NCI-H524 (cell line): ENCODE measurements at regions not wholly inside any gene's neighbourhood (a gene's known extent, or its start where the extent isn't known, plus 50 kb on each side); places are given as distances from the start of the nearest gene placed in this dataset.
"Not testable (repeated sequence)": the region's sequence is repeated elsewhere in the genome, so short reads cannot be mapped to it uniquely, and the experiment has no call there.

Experiments used
- DNase-seq, 2 experiments: peaks; one replicate each; lab custom pipeline; 2025; lab: John Stamatoyannopoulos, UW

DNA sequence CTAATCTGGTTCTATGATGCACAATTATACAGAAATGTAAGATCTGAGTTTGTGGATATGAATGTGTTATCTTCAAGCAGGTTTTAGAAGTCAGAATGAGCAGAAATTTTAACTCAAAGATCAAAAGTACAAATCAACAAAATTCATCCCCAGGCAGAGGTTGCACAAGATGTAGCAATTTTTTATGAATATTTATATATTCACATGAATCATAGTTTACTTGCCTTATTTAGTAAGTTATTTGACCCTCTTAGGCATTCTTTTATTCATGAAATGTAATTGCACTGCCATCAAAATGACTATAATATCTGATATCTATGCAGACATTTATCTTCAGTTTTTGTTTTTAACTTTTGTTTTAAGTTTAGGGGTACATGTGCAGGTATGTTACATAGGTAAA, 103.1 kb upstream of the DAZL start:
- DNase-seq: no peak

GRCh38 chr3:16711691-16712090, 106.5 kb upstream of the DAZL start:
- not testable (repeated sequence) for DNase-seq

GRCh38 chr3:16715281-16715680, 110.1 kb upstream of the DAZL start:
- no peak for DNase-seq

DNA sequence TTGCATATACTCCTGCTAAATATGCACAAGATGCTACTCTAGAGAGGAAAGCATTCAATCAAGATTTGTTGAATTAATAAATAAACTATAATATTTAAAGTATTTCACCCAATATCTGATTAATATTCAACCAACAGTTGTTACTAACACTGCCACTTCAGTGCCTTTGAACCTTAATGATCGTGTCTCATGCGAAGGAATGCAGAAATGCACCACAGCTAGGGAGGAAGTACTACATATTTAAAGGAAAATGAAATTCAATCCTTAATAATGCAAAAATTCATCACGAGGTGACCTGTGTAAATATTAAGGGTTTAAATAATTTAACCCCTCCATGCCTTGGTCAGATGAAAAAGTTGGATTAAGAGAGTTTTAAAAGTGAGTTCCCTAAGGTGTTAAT, 114.2 kb upstream of the DAZL start:
- no peak for DNase-seq

- no peak for DNase-seq
Observed at GRCh38 chr3:16720367-16720940, 115.2 kb upstream of the DAZL start.

GRCh38 chr3:16721494-16721893, 116.3 kb upstream of the DAZL start:
- no peak for DNase-seq

GRCh38 chr3:16723978-16724377, 118.8 kb upstream of the DAZL start:
- peak; percentile 21 to 71 for DNase-seq

- DNase-seq: no peak
Observed at GRCh38 chr3:16724487-16724886, 119.3 kb upstream of the DAZL start.

DNA sequence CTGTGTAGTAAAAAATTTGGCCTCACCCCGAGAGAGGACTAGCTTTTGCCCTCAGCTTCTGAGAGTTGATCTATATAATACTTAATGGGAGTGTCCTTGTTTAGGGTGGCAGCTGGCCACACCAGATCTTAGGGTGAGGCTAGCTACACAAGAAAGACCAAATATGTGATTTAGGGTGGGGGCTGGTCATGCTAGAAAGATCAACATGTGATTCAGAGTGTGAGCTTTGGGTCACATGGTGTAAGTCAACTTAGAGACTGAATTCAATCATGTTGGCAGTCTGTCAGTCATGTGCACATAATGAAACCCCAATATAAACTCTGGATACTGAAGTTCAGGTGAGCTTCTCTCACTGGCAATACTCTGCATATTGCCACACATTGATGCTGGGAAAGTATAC, 120.7 kb upstream of the DAZL start:
- no peak for DNase-seq

DNA sequence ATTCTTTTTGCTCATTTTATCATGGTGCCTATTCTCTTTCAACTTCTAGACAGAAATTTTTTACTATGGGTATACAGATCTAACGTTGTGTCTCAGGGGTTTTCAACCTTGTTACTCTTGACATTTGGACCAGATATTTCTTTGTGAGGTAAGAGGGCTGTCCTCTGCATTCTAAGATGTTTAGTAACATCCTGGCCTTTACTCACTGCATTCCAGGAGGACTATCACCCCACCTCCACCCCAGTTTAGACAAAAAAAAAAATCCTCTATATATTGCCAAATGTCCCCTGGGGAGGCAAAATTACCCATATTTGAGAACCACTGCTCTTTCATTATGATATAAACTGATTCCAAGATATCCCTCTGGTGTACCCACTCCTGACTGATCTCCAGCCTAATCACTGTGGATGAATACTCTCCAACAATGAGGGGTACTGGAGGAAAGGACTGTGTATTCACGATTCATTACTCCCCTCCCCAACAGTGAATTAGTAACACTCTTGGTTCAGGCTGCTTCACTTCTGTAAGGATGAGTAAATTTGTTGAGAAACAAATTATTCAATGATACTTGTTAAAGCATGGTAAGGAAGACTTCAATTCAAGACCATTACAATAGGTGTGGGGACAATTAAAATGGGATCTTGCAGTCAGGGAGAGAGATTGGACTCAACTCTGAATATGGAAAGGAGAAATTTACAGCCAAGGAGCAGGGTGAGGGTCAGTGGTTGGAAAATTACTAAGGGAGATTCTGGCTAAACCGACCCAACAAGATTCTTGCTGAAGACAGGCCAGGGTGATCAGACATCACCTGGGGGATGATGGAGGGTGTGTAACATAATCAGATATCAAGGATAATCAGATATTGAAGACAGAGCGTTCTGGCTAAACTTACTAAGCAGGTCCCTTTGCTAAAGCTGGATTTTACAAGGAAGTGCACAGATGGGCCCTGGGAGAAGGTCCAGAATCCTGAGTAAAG, 123.8 kb upstream of the DAZL start:
- DNase-seq: no peak

DNA sequence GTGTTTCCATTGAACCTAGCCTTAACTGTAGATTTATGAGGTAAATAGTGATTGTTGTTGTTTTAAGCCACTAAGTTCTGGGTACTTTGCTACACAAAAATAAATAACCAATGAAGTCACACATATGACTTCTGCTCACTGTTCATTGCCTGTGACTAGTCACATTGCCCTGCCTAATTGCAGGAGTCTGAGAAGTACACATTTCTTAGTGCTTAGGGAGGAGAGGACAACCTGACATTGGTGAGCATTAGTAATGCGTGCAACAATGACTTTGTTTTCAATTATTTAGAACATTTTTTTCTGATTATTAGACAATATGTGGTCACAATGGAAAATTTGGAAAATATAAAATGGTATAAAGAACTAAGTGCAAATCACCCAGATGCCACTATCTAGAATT, 133.2 kb upstream of the DAZL start:
- DNase-seq: no peak

DNA sequence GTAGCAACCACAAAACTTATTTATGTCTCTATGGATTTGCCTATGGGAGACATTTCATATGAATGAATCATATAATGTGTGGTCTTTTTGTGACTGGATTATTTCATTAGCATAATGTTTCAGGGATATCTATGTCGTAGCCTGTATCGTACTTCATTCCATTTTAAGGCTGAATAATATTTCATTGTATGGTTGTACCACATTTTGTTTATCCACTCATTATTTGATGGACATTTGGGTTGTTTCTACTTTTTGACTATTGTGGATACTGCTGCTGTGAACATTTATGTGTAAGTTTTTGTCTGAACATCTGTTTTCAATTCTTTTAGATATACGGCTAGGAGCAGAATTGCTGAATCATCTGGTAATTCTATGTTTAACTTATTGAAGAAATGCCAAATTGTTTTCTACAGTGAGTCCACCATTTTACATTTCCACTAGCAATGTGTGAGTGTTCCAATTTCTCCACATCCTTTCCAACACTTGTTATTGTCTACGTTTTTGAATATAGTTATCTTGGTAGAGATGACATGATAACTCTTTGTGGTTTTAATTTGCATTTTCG, 134.4 kb upstream of the DAZL start:
- DNase-seq: no peak

GRCh38 chr3:16740515-16740914, 135.3 kb upstream of the DAZL start:
- DNase-seq: no peak

DNA sequence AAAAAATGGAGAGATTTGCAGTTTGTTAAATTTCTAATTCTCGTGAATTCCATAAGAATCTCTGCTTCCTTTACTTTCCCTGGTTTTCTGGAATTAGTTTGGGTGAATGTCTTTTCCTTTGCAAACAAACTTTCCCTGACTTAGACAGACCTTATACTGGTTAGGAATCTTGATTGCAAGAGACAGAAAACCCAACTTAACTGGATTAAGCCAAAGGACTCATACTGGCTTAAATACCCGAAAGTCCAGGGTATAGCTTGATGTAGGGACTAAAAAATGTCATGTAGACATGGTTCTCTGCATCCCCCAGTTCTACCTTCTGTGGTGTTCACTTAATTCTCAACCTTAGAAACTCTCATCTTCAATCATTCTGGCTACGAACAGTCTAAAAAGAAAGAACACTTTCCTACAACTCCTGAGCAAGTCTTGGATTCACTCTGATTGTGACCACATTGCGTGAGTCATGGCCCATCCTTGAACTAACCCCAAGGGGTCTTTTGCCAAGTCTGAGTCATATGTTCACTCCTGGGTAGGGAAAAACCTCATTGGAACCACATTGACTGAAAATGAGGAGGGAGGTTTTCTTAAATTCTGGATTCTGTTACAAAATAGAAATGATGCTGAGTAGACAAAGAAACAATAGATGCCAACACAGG, 136.0 kb upstream of the DAZL start:
- DNase-seq: no peak

GRCh38 chr3:16741890-16742289, 136.7 kb upstream of the DAZL start:
- DNase-seq: no peak

- no peak for DNase-seq
Observed at GRCh38 chr3:16743276-16743675, 138.1 kb upstream of the DAZL start.

GRCh38 chr3:16759227-16759903, 125.4 kb upstream of the PLCL2 start:
- DNase-seq: no peak

DNA sequence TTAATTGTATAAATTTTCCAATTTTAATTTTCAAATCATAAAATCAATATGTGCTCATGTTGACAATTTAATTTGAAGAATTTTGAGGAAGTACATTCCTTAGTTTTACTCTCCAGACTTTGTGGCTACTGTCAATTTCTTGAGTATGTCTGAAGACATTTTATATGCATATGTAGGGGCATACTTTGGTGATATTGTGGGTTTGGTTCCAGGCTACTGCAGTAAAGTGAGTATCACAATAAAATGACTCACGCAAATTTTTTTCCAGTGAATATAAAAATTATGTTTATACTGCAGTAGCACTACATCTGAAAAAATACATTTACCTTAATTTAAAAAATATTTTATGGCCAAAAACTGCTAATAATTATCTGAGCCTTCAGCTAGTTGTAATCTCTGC, 123.2 kb upstream of the PLCL2 start:
- DNase-seq: no peak

DNA sequence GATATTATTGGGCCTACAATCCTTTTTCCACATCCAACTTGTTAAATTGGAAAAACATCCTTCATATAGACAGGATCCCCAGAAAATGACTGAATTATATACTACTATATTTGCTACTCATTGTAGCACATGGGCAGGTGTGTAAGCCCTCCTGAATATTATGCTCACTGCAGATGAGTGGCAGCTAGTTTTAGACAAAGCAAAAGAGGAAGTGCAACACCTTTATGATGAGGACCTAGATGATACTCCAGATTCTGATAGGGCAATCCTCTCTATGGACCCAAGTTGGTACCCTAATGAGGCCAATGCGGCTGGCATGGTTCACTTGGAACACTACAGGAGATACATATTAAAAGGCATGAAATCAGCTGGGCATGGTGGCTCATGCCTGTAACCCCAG, 119.1 kb upstream of the PLCL2 start:
- DNase-seq: no peak

DNA sequence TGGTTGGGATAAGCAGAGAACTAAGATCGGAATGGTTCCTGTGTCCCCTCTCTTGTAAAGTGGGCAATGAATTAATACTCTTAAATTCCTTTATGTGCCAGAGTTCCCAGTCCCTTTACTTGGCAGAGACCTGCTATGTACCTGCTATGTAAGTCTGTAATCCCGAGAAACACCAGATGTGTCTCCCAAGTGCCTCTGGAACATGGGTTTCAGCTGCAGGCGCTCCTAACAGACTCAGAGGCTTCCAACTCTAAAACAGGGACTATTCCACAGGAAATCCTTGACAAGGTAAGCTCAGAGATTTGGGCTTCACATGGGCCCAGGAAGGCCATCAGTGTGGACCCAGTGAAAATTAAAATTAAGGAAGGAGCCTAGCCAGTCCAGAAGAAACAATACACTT, 117.7 kb upstream of the PLCL2 start:
- peak; percentile 11 to 70 for DNase-seq

DNA sequence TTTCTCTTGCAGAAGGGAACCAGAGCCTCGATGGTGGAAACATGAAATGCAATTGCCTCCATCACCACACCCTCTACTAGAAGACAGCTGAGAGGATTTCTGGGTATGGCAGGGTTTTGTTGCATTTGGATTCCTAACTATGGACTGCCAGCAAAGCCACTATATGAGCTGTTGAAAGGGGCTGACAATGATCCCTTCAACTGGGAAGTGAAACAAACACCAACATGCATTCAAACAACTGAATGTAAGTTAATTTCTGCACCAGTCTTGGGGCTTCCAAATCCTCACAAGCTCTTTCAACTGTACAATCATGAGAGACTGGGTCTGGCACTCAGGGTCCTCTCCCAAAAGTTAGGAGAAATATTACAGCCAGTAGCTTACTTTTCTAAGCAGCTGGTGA, 116.7 kb upstream of the PLCL2 start:
- no peak for DNase-seq

DNA sequence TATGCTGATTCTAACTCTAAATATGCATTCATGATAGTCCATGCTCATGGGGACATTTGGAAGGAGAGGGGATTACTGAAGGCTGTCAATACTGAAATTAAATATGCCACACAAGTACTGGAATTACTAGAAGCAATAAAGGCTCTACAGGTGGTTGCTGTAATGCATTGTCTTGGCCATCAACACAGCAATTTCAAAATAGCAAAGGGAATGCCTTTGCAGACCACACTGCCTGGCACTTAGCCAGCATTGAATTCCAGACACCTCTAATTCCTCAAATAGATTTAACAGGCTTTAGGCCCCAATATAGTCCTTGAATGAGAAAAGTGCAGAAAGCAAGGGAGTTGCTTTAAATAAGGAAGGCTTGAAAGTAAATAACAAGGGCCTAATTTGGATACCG, 115.8 kb upstream of the PLCL2 start:
- no peak for DNase-seq
